ENCODE measurements at regions not wholly inside any gene's neighbourhood (a gene's known extent, or its start where the extent isn't known, plus 50 kb on each side); places are given as distances from the start of the nearest gene placed in this dataset.
"Not testable (repeated sequence)": the region's sequence is repeated elsewhere in the genome, so short reads cannot be mapped to it uniquely, and the experiment has no call there.

DNA sequence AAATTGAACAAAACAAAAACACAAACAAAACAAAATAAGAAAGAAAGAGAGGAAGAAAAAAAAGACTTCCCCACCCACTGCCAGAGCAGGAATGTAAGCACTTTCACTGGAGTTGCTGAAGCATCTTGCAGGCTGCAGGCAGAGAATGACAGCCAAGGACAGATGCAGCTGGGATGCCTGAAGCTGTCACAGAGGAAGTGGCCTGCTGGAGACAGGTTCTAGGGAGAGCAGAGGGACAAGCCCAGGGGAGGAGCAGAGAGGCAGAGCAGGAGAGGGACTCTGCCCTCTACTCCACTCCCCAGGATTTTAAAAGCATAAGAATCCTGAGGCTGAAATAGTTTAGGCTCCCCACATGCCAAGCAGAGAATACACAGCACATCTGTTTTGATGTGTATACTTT, 326.2 kb downstream of the TUSC7 start:
- DNase-seq (ENCODE audit: low read depth), result no peak
- TF ChIP-seq, protein P1, sequence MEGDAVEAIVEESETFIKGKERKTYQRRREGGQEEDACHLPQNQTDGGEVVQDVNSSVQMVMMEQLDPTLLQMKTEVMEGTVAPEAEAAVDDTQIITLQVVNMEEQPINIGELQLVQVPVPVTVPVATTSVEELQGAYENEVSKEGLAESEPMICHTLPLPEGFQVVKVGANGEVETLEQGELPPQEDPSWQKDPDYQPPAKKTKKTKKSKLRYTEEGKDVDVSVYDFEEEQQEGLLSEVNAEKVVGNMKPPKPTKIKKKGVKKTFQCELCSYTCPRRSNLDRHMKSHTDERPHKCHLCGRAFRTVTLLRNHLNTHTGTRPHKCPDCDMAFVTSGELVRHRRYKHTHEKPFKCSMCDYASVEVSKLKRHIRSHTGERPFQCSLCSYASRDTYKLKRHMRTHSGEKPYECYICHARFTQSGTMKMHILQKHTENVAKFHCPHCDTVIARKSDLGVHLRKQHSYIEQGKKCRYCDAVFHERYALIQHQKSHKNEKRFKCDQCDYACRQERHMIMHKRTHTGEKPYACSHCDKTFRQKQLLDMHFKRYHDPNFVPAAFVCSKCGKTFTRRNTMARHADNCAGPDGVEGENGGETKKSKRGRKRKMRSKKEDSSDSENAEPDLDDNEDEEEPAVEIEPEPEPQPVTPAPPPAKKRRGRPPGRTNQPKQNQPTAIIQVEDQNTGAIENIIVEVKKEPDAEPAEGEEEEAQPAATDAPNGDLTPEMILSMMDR (conservative IDR thresholded peaks at IDR 0.05; ENCODE audit: low read depth, low read length), result no peak
- no peak overlapping the region for H3K4me3 ChIP-seq (ENCODE audit: low read length)

DNA sequence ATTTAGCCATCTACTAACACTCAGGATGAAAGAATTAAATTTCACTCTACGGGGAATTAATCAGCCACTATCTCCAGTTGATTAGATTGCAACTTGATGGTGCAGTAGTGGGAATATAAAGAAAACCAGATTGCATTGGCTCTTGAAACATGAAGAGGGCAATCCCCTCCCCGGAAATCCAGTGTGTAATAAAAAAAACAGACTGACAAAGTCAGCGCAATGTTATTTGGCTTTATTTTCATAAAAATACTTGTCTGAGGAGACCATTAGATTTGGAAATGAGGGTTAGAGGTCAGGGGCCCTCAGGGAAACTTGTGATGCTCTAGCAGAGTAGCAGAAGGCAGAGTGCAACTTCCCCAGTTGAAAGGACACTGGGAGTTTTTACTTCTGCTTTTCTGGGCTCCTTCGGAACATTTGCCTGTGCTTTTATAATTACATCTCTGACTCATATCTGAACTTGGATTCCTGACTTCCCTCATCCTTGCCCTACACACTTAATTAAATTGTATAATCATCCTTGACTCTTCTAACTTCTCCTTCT, 326.8 kb downstream of the TUSC7 start:
- TF ChIP-seq, protein P1 (conservative IDR thresholded peaks at IDR 0.05; ENCODE audit: low read depth, low read length), result no peak
- H3K4me3 ChIP-seq (ENCODE audit: low read length), result no peak overlapping the region
- DNase-seq (ENCODE audit: low read depth), result no peak

DNA sequence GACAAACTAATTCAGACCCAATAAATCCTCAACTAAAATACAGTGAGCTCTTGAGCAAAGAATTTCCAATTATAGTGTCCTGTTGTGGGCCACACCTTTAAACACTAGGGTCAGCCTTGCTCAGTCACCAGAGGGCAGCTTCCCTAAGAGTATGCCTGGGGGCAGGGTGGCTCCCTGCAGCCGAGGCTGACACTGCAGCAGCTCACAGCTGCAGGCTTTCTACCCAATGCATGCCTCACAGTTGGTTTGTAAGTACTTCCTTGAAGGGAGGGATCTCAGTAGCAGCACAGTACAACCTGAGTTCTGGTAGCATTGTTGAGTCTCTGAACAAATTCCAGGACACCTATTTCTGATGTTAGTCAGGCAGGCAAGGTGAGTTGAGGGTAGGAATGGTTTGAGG, 335.6 kb downstream of the TUSC7 start:
- no peak for DNase-seq (ENCODE audit: low read depth)
- TF ChIP-seq, protein P1 (conservative IDR thresholded peaks at IDR 0.05; ENCODE audit: low read depth, low read length), result no peak
- no peak overlapping the region for H3K4me3 ChIP-seq (ENCODE audit: low read length)

DNA sequence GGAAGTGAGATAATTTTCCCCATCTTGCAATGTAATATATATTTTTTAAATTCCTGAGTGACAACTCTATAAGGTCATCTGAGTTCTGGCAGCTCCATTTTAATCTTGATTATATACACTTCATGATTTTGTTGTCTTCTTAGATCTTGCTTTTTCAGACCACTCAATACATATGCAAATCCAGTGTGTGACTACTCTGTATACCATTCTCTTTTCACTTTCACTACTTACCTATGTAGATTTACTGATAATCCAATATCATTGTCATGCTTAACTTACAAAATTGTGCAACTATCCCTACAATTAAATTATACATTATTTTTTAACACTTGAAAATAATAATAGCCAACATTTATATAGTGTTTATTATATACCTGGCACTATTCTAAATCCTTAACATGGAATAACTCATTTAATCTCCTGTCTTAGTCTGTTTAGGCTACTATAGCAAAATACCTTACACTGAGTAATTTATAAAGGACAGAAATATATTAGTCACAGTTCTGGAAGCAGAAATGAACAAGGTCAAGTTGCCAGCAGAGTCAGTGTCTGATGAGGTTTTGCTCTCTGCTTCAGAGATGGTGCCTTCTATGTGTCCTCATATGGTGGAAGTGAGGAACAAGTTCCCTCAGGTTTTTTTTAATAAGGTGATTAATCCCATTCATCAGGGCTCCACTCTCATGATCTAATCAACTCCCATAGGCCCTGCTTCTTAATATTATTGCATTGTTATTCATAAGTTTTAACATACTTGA, 338.5 kb downstream of the TUSC7 start:
- DNase-seq (ENCODE audit: low read depth), result no peak
- H3K4me3 ChIP-seq (ENCODE audit: low read length), result no peak overlapping the region
- TF ChIP-seq, protein P1 (conservative IDR thresholded peaks at IDR 0.05; ENCODE audit: low read depth, low read length), result no peak

DNA sequence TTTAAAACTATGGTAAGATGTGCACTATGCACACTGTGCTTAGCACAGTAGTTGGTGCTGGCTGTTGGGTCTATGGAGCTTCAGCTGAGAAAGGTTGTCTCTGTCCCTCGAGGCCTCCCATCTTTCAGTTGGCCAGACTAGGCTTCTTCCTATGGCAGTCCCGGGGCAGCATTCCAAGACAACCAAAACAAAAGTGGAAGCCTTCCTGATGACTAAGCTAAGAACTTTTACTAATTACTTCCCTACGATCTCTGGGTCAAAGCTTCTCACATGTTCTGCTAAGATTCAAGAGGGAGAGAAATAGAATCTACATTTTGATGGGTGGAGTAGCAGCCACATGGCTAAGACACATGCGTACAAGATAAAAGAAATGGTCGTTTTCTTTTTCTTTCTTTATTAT, 342.8 kb downstream of the TUSC7 start:
- TF ChIP-seq, protein P1 (conservative IDR thresholded peaks at IDR 0.05; ENCODE audit: low read depth, low read length), result no peak

DNA sequence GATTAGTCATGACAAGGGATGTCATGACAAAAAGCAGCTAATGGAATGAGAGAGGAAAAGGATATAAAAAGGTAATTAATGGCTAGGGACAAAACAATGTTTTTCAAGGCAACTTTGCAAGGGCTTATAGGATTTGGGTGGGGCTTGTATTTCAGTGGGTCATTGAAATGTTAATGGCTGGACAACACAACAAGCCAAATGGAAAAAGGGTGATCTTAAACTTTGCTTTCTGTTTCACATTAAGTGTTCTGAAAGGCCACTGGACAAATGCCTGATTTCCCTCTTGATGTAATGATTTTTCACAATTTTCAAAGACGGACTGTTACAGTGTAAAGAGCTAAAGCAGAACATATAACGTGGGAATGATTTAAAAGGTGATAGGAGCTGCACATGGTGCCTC, 345.0 kb downstream of the TUSC7 start:
- DNase-seq (ENCODE audit: low read depth), result no peak
- no peak overlapping the region for H3K4me3 ChIP-seq (ENCODE audit: low read length)
- TF ChIP-seq, protein P1 (conservative IDR thresholded peaks at IDR 0.05; ENCODE audit: low read depth, low read length), result no peak

More for the DNA sequence above, 342.8 kb downstream of the TUSC7 start:
- DNase-seq (ENCODE audit: low read depth), result no peak
- H3K4me3 ChIP-seq (ENCODE audit: low read length), result no peak overlapping the region

DNA sequence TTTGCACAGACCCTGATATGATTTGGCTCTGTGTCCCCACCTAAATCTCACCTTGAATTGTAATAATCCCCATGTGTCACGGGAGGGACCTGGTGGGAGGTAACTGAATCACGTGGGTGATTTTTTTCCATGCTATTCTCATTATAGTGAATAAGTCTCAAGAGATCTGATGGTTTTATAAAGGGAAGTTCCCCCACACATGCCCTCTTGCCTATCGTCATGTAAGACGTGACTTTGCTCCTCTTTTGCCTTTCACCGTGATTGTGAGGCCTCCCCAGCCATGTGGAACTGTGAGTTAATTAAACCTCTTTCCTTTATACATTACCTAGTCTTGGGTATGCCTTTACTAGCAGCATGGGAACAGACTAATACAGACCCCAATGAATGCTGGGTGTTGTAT, 347.4 kb downstream of the TUSC7 start:
- H3K4me3 ChIP-seq (ENCODE audit: low read length); DNase-seq (ENCODE audit: low read depth): not testable (repeated sequence)
